Smooth muscle cell (in vitro differentiated cells): ENCODE measurements at regions not wholly inside any gene's neighbourhood (a gene's known extent, or its start where the extent isn't known, plus 50 kb on each side); places are given as distances from the start of the nearest gene placed in this dataset.

Experiments used
- DNase-seq: peaks from one replicate; lab custom pipeline; 2025; ENCODE audit not compliant: unreplicated experiment; lab: John Stamatoyannopoulos, UW
- H2AFZ ChIP-seq: fragments of 200-600 bp; sonication (generic); 2 replicates; pipeline ENCODE4 v1.6.0; 2016; ENCODE audit warnings: antibody characterized with exemption, low read depth, mild to moderate bottlenecking
- H3F3A ChIP-seq: fragments of 200-600 bp; sonication (generic); 2 replicates; pipeline ENCODE4 v1.6.0; 2017; ENCODE audit warnings: antibody characterized with exemption, low read depth
- H3K27ac ChIP-seq: fragments of 200-600 bp; sonication (generic); 2 replicates; pipeline ENCODE4 v1.5.1; 2016; ENCODE audit warnings: low read depth, mild to moderate bottlenecking
- H3K27me3 ChIP-seq: fragments of 200-600 bp; sonication (generic); 2 replicates; pipeline ENCODE4 v1.6.1; 2016; ENCODE audit warnings: low read depth, mild to moderate bottlenecking
- H3K36me3 ChIP-seq: fragments of 200-600 bp; sonication (generic); 2 replicates; pipeline ENCODE4 v1.5.1; 2016; ENCODE audit warnings: low read depth
- H3K4me1 ChIP-seq: fragments of 200-600 bp; sonication (generic); 2 replicates; pipeline ENCODE4 v1.5.1; 2016; ENCODE audit warnings: low read depth
- H3K4me2 ChIP-seq: fragments of 200-600 bp; sonication (generic); 2 replicates; pipeline ENCODE4 v1.6.0; 2016; ENCODE audit warnings: mild to moderate bottlenecking
- H3K4me3 ChIP-seq: fragments of 200-600 bp; sonication (generic); 2 replicates; pipeline ENCODE4 v1.5.1; 2016; ENCODE audit warnings: mild to moderate bottlenecking
- H3K79me2 ChIP-seq: fragments of 200-600 bp; sonication (generic); 2 replicates; pipeline ENCODE4 v1.6.0; 2016; ENCODE audit warnings: low read depth, mild to moderate bottlenecking
- H3K9ac ChIP-seq: fragments of 200-600 bp; sonication (generic); 2 replicates; pipeline ENCODE4 v1.6.0; 2016; ENCODE audit warnings: low read depth
- H3K9me3 ChIP-seq: fragments of 200-600 bp; sonication (generic); replicated peaks from 2 replicates; pipeline ENCODE4 v1.5.1; 2016; ENCODE audit warnings: low read depth
- H4K20me1 ChIP-seq: fragments of 200-600 bp; sonication (generic); 2 replicates; pipeline ENCODE4 v1.6.0; 2016; ENCODE audit warnings: low read depth
- WGBS: methylation state at CpG from one replicate; pipeline ENCODE4 v1.1.7; 2016; ENCODE audit warnings: low lambda C conversion rate; 5-methylcytosine and 5-hydroxymethylcytosine counted together
- TF ChIP-seq, protein P1 (sequence below): fragments of 200-600 bp; sonication (generic); IDR thresholded peaks from 2 replicates; pipeline ENCODE4 v1.5.1; 2017; ENCODE audit warnings: borderline replicate concordance, mild to moderate bottlenecking, antibody characterized with exemption; ENCODE audit not compliant: insufficient read depth, poor library complexity, severe bottlenecking

DNA sequence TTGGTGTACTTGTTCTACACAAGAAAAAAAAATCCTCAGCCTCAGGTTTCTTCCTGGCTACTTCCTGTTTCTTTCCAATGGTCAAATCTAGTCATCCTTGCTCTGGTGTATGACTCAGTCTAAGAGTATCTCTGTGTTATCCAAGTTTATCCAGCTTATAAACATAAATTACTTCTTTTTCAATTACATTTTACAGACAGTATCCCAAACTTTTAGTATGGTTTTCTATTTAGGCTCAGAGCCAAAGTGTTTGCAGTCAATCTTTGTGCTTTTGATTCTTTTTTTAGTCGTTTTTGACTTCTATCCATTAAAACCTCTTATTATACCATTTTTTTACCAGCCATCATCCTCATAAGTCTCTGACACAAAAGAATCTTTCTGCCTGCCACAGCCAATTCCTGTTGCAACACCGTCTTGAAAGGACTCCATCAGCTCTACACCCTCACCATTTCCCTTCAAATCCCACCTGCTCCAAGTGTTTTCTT, 294.6 kb downstream of the PTEN start:
- Histone ChIP-seq H3K9ac (peak overlapping the region; percentile 11), H3K4me3 (no peak overlapping the region)
- DNase-seq = no peak

DNA sequence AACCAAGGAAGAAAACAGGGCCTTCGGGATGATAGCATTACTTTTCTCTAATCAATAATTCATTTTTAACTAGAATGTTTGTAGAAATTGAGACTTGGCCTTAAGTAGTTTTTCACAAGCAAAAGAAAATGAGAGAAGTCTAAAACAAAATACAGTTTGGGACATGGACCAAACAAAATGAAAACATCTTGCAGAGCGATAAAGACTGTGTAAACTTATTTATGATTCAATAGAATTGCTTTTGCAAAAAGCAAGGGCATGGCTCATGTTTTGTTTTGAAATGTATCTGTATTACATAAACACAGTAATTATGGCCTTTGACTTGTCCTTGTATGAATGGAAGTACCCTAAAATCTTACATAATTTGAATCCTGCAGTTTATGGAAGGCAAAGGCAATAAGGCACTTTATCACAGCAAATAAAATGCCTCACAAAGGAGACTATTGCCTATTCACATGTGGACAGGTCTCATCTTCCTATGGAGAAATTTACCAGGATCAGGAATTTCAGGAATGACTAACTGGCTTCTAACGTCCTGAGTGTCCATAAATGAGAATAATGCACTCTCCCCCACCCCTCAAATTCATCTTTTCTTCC, 295.2 kb downstream of the PTEN start:
- H3K4me1 ChIP-seq = no peaks in the 10 kb centered on the region

More for the DNA sequence above, 294.6 kb downstream of the PTEN start:
- no peaks in the 10 kb centered on the region for H3K9me3 ChIP-seq
- no peaks in the 10 kb centered on the region for H3K4me1 ChIP-seq
- peaks cover 13% of the 10 kb centered on the region for H3F3A ChIP-seq
- H4K20me1 ChIP-seq = no peaks in the 10 kb centered on the region
- WGBS = 24% methylated on average over 2 of the region's 2 CpGs
- H2AFZ ChIP-seq = no peak overlapping the region
- no peaks in the 10 kb centered on the region for H3K36me3 ChIP-seq
- peak overlapping the region; percentile 92 for H3K27ac ChIP-seq
- TF ChIP-seq, protein P1, sequence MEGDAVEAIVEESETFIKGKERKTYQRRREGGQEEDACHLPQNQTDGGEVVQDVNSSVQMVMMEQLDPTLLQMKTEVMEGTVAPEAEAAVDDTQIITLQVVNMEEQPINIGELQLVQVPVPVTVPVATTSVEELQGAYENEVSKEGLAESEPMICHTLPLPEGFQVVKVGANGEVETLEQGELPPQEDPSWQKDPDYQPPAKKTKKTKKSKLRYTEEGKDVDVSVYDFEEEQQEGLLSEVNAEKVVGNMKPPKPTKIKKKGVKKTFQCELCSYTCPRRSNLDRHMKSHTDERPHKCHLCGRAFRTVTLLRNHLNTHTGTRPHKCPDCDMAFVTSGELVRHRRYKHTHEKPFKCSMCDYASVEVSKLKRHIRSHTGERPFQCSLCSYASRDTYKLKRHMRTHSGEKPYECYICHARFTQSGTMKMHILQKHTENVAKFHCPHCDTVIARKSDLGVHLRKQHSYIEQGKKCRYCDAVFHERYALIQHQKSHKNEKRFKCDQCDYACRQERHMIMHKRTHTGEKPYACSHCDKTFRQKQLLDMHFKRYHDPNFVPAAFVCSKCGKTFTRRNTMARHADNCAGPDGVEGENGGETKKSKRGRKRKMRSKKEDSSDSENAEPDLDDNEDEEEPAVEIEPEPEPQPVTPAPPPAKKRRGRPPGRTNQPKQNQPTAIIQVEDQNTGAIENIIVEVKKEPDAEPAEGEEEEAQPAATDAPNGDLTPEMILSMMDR = no peak
- H3K4me2 ChIP-seq = peak overlapping the region; percentile 66
- H3K27me3 ChIP-seq = no peaks in the 10 kb centered on the region
- H3K79me2 ChIP-seq = no peaks in the 10 kb centered on the region

DNA sequence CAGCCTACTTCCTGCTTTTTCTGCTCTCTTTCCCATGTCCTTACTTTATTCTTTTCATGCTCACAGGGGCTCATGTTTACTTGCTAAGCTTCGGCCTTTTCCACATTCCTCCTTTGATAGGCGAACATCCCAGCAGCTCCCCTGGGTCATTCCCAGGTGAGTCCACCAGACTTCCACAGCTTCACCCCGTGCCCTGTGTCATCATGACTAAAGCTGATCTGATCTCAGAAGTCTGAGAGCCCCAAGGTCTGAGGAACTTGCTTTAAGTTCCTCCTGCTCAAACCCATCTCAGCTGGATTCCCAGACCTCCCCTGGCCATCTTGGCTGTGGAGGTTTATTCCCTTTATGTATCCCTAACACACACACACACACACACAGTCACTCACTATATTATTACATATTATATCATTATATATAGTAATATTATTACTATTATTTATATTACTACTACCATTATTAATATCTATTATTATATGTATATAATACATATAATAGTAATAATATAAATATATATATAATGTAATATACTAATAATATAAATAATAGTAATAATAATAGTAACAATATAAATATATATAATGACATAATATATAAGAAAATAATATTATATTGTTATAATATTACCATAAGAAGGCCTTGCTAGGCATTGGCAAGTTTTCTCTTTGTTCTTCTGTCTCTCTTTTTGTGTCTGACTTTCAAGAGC, 295.9 kb downstream of the PTEN start:
- TF ChIP-seq, protein P1 = no peak
- Histone ChIP-seq H3F3A (peaks cover 13% of the 10 kb centered on the region), H3K4me2 (peak overlapping the region; percentile 1), H3K9me3 (no peaks in the 10 kb centered on the region), H3K79me2 (no peaks in the 10 kb centered on the region), H3K4me1 (no peaks in the 10 kb centered on the region), H2AFZ (no peak overlapping the region), H4K20me1 (no peaks in the 10 kb centered on the region), H3K27ac (peak overlapping the region; percentile 92), H3K9ac (no peak overlapping the region), H3K36me3 (no peaks in the 10 kb centered on the region), H3K4me3 (no peak overlapping the region), H3K27me3 (no peaks in the 10 kb centered on the region)
- DNase-seq = no peak
- WGBS = 59% methylated on average over 3 of the region's 3 CpGs

More for the DNA sequence above, 295.2 kb downstream of the PTEN start:
- WGBS = 64% methylated on average over 3 of the region's 3 CpGs
- Histone ChIP-seq H3K27me3 (no peaks in the 10 kb centered on the region), H3K9me3 (no peaks in the 10 kb centered on the region), H4K20me1 (no peaks in the 10 kb centered on the region), H3K4me2 (peak overlapping the region; percentile 66), H3K9ac (peak overlapping the region; percentile 11), H3K27ac (peak overlapping the region; percentile 92), H2AFZ (no peak overlapping the region), H3F3A (peaks cover 13% of the 10 kb centered on the region), H3K79me2 (no peaks in the 10 kb centered on the region), H3K4me3 (no peak overlapping the region), H3K36me3 (no peaks in the 10 kb centered on the region)
- TF ChIP-seq, protein P1 = no peak
- DNase-seq = no peak
